Activated CD8-positive, alpha-beta memory T cell treated with anti-CD3 and anti-CD28 coated beads for 4 hours (primary cell): ENCODE measurements at regions not wholly inside any gene's neighbourhood (a gene's known extent, or its start where the extent isn't known, plus 50 kb on each side); places are given as distances from the start of the nearest gene placed in this dataset.

Experiments used
- DNase-seq, 2 donors: peaks; one replicate each; pipeline ENCODE4 v3.0.0-alpha.2; 2020; ENCODE audit warnings: low read depth in 2 of 2

DNA sequence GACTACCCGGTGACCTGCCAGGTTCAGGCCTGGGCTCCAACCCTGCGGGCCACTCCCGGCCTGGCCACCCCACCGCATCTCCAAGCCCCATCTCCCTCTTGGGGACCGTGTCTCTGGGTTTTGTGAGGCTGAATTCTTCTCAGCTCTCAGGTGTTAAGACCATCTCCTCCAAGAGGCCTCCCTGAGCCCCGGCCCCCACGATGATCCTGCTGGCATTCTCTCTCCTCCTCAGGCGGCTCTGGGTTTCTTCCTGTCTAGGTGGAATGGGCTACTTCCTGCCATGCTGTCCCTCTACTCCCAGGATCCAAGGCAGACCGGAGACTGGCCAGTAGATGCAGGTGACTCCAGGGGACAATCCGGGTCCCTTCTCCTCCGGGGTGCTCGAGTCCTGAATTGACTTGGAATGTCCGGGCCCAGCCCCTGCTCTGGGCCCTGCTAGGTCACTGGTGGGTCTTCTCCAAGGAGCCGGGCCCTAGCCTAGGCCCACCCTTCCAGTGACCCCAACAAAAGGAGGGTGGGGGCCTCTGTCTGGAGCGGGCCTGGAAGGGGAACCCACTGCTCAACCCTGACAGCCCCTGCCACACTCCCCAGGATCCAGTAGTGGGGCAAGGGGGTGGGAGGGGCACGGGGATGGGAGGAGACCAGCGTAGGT is 219.8 kb downstream of the C9orf50 start:
- DNase-seq = no peak

DNA sequence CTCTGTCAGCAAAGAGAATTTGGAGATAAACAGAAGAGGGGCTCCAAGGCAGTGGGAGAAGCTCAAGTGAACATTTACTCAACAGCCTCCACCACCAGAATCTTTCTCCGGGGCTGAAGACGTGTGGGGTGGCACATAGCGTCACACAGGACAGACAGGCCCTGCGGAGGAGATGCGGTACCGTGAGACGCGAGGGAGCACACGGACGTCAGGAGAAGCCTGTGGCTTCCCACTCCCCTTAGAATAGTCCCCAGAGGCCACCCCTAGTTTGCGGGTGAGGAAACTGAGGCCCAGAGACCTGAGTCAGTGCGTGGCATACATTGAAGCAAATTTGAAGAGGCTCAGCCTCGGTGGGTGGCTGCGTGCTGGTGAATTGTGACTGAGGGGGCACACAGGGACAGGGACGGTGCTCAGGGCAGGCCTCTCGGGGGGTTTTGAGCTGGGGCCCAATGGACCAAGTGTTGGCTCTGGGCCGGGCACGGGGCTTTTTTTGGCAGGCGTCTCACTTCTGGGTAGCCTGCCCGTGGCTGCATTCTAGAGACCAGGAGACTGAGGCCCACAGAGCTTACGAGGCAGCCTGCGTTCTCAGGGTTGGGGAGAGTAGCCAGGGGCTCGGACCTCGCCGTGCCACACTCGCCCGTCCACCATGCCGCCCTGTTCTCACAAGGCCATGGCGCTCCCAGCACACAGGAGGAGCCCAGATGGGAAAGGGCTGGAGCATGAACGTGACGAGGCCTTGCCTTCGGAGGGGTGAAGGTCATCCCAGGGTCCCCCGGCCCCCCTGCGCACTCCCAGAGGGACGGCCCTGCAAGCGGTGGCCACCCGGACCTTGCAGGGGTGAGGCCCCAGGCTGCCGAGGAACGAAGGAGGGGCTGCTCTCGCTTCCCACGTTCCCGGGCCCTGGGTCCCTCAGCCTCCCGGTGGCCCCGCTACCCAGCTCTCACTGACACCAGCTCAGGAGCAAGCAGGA is 220.6 kb downstream of the C9orf50 start:
- DNase-seq = no peak

DNA sequence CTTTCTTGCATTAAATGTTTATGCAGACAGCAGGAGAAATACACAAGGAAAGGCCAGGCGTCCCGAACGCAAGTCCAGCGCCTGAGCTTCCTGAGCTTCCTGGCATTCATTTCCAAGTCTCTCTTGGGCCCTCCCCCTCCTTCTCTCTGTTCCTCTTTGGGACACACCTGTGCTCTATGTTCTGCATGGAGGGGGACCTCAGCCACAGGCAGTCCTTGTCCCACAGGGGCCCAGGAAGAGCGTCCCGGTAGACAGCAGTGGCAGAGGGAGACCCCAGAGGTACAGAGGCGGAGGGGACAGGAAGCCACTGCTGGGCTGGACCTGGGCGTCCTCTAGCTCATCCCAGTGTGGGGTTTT is 221.3 kb downstream of the C9orf50 start:
- no peak for DNase-seq

DNA sequence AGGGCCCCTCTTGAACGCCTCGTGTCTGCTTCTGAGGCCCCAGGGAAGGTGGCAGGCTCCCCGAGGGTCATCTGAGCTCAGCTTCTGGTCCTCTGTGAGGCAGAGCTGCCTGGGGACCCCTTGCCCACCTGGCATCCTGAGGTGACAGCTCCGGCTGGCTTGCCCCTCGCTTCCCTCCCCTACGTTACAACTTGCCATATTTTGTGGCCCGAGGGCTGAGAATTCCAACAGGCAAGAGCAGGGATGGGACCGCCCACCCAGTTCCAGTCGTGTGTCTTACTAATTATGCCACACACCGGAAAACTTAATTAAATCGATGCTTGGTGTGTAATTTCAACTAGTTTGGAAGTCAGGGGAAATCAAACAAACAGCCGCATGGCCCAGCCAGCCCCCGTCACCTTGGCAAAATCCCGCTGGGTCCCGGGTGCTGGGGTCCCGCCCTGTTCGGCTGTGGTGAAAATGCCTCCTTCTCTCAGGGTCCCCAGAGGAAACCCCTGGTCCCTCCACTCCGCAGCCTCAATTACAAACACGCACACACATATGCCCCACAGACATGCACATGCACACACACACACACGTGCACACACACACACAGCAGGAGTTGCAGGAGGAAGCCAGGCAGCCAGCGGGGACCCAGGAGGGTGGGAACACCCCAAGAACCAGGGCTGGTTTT is 221.0 kb upstream of the IER5L start:
- DNase-seq = no peak

DNA sequence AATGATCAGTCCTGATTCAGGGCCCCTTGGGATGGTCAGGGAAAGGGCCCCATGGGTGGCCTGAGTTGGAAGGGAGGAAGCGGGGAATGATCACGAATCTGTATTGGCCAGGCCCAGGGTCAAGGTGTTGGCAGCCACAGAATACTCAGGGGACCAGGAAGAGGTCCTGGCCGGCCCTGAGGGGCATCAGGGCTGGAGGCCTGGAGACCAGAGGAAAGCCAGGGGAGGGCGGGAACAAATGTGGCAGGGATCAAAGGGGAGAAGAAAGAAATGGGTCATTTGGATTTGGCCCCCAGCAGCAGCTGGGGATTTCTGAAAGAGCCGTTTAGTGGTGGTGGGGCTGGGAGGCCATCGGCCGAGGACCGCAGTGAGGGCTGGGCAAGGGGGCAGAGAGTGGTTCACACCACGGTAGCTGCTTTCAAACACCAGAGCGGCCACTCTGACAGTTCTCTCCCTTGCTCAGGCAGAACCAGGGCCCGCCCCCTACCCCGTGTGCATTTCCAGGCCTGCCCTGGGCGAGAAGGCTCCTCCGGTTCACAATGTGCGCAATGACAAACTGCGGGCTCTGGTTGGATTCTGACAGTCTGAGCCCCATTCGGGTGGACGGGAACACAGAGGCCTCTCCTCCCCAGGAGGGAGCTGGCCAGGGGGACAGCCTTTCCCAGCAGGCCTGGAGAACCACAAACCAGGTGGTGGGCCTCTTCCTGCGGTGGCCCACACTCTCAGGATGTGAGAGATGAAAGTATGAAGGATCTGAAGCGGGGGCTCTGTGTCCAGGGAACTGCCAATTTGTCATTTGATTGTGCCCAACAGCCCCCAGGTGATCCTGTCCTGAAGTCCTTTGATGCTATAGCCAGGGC is 220.3 kb upstream of the IER5L start:
- no peak for DNase-seq

DNA sequence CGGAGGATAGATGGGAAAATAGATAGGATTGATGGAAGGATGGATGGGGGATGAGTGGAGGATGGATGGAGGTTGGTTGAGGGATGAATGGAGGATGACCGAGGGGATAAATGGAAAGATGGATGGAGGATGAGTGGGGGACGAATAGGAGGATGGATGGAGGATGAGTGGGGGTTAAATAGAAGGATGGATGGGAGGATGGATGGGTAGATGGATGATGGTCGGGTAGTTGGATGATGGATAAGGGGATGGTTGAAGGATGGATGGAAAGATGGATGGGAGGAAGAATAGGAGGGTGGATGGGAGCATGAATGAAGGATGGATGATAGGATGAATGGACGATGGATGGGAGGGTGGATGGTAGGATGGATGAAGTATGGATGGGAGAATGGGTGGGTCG is 219.3 kb upstream of the IER5L start:
- no peak for DNase-seq

DNA sequence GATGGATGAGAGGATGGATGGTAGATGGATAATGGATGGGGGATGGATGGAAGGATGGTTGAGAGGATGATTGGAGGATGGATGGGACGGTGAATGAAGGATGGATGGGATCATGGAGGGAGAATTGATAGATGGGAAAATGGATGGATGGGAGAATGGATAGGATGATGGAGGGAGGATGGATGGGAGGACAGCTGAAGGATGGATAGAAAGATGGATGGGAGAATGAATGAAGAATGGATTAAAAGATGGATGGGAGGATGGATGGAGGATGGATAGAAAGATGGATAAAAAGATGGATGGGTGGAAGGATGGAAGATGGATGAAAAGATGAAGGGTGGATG is 218.3 kb upstream of the IER5L start:
- no peak for DNase-seq

DNA sequence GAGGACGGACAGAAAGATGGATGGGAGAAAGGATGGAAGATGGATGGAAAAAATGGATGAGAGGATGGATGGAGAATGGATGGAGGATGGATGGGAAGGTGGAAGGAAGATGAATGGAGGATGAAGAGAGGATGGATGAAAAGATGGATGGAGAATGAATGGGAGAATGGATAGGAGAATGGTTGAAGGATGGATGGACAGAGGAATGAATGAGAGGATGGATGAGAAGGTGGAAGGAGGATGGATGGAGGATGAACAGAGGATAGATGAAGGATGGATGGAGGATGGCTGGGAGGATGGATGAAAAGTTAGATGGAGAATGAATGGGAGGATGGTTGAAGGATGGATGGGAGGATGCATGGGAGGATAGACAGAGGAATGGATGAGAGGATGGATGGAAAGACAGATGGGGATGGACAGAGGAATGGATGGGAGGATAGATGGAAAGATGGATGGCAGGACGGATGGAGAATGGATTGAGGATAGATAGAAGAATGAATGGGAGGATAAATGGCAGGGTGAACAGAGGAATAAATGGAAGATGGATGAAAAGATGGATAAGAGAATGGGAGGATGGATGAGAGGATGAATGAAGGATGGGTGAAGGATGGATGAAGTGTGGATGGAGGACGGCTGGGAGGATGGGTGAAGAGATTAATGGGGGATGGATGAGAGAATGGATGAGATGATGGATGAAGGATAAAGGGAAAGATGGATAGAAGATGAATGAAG is 217.7 kb upstream of the IER5L start:
- DNase-seq = no peak

DNA sequence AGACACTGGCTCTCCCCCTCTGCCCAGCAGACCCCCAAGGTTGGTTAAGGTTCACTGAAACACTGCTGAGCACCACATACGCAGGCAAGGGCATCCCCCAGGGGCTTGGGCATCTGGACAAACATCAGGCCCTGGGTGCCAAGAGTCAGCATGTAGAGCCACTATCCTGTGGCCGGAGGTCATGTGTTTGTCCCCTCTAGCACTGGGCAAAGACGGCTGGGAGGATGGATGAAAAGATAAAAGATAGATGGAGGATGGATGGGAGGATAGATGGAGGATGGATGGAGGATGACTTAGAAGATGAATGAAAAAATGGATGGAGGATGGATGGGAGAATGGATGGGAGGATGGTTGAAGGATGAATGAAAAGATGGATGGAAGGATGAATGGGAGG is 216.8 kb upstream of the IER5L start:
- DNase-seq = no peak

DNA sequence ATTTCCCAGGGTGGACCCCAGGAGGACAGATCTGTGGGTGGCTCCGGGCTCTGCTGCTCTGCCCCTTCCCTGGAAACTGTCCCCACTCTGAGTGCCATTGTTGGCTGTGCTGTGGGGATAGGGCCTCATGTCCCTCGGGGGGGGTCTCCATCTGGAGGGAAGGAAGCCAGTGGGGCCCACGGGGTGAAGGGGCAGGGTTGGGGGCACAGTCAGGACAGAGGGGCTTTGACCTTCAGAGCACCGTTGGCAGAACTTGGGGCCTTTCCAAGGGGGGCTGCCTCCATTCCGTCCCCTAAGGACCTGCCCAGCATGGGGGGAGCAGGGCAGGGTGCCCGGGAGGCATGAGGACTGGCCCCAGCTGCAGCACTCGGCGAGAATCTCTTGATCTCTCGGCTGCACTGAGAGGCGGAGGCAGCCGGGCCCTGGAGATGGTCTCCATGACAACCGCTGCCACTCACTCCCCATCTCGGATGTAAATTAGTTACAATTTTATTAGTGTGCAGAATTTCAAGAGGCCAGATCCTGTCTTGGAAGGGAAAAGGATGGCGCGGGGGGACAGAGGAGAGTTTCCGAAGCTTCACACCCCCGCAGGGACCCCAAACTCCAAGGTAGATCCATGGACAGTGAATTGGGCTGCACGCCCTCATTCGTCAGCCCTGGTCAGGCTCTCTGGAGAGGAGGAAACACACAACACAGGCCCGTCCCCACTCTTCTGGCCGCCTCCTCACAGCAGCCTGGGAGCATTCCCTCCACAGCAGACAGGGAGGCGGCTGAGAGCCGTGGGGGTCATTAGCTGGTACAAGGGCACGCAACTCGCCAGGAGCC is 216.2 kb upstream of the IER5L start:
- DNase-seq = no peak

DNA sequence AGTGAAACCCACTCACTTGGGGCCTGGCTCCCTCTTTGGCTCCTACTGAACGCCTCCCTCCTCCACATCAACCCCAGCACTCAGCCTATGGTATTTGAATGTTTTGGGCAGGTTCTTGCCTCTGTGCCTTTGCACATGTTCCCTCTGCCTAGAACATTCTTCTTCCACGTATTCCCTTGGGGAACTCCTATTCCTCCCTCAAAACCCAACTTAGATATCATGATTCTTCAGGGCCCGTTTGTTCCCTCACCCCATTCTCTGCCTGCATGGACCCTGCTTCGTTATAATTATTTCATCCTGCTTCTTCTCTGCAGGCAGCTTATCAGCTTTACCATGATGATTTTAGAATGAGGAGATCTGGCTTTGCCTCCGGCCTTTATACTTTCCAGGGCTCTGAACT is 215.0 kb upstream of the IER5L start:
- no peak for DNase-seq

DNA sequence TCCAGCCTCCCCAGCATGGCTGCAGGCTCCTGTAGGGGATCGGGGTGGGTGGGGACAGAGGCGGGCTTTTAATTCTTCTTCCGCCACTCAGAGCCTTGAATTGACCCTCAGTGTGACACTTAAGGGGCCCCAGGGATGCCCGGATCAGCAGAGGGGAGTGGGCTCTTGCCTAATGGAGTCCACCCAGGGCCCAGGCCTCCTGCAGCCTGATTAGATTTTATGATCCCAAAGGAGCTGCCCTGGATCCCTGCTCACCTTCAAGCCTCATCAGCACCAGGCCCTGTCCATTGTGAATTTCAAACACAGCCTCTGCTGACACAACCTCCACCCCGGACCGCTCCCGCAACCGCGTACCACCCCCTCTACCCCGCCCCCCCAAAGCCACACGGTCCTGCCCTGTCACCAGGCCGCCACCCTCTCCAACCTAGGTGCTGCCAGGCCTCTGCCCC is 214.1 kb upstream of the IER5L start:
- no peak for DNase-seq

DNA sequence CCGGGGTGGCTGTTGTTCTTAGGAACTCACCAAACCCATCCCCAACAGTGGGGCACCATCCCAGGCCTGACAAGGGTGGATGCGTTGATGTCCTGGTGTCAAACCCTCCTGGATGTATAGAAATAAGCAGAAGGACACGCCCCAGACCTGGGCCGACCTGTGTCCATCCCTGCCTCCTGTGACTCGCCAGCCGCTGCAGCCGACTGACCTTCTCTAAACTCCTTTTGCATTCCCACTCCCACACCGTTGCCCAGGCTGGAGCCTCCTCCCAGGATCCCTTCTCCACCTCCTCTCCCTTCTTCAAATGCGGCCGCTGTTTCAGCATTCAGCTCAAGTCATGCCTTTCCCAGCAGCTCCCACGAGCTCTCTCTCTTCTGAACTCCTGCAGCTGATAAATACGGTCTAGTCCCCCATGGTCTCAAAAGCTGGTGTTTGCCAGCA is 213.2 kb upstream of the IER5L start:
- DNase-seq = no peak

DNA sequence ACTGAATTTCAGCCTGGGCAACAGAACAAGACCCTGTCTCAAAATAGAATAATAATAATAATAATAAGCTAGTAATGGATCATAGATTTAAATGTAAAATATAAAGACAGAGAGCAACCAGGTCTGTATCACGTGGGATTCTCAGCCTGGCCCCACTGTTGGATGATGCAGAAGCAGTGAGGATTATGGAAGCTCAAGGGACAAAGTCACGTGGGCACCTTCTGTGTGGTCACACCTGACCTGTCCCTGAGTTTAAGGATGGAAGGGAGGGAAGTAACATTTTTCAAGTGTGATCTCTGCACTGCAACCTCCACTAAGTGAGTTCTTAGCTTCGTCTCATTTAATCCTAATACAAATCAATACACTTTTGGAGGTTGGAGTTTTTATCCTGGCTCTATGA is 212.5 kb upstream of the IER5L start:
- no peak for DNase-seq

DNA sequence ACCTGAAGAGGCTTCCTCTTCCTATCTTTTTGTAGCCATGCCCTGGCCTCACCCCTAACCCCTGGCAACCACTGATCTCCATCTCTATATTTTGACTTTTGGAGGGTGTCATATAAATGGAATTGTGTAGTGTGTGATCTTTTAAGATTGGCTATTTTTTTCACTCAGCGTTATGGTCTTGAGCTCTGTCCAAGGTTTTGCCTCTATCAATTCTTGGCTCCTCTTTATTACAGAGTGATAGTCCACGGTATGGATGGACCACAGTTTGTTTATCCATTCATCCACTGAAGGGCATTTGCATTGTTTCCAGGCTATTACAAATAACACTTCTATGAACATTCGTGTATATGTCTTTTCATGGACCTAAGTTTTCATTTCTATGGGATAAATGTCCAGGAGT is 209.8 kb upstream of the IER5L start:
- DNase-seq = no peak

DNA sequence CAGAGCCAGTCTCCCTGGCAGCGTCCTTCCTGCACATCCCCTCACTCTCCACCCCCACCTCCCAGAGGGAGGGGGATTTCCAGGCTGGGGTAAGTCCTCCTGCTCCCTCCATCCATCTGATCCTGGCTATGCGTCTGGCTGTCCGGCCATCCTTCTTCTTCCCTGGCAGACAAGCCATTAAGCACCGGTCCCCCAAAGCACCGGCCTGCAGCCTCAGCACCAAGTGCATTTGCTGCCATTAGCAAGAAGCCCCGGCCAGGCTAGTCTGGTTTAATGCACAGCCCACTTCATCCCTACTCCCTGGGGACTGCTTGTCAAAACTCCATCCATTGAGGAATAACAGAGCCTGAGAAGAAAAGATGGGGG is 208.7 kb upstream of the IER5L start:
- no peak for DNase-seq

DNA sequence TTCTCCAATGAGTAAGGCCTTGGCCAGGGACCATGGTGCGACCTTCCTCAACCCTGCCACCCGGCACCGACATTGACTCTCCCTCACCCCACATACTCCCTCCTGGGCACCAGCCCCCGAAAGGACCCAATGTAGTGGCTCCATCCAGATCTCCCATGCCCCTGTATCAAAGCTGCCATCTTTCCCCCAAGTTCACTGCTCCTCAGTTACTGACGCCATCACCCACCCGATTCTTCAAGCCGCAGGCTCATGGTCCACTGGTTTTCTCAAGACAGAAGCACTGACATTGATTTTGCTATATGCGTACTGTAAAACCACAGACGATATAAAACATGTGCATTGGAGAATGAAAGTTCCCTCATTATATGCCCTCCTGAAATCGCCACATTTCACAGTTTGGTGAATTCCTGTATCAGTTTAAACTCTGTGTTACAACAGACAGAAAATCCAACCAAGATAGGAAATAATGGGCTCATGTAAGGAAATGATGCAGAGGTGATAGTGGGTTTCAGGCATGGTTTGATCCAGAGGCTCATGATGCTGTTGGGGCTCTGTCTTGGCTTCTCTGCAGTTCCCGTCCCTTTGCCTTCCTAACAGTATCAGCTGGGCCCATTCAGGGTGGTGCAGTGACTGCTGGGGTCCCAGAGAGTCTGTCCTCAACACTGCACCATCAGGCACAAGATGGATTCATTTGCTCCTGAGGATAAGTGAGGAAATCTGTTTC is 207.3 kb upstream of the IER5L start:
- DNase-seq = no peak

DNA sequence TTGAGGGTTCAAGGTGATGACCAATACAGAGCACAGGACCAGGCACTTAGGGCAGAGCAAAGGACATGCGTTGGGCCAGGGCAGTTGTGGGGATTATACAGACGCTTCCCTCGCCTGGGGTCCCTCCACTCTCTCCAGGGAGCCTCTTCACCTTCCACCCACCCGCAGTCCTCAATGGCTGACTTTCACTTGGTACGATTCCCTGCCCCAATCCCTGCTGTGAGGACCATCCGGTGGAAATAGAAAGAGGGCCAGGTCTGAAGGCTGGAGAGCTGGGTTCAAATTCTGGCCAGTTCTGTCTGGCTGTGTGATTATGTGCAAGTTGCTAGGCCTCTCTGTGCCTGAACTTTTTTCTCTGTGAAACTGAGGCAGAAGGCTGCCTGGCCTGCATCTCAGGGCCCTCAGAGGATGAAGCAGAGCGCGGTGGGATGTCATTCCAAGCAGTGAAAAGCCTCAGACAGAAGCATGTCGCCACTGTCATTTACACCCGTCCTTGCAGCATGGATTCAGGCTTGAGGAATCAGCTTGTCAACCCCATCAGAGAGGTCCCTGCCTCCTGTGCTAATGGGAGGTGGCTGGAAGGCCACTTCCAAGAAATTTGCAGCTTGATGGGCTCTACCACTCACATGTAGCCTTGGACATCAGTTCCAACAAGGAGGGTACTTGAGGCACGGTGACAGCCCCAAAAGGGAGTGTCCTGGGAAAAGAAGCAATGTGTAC is 206.6 kb upstream of the IER5L start:
- no peak for DNase-seq
